ENCODE measurements at regions not wholly inside any gene's neighbourhood (a gene's known extent, or its start where the extent isn't known, plus 50 kb on each side); places are given as distances from the start of the nearest gene placed in this dataset.

DNA sequence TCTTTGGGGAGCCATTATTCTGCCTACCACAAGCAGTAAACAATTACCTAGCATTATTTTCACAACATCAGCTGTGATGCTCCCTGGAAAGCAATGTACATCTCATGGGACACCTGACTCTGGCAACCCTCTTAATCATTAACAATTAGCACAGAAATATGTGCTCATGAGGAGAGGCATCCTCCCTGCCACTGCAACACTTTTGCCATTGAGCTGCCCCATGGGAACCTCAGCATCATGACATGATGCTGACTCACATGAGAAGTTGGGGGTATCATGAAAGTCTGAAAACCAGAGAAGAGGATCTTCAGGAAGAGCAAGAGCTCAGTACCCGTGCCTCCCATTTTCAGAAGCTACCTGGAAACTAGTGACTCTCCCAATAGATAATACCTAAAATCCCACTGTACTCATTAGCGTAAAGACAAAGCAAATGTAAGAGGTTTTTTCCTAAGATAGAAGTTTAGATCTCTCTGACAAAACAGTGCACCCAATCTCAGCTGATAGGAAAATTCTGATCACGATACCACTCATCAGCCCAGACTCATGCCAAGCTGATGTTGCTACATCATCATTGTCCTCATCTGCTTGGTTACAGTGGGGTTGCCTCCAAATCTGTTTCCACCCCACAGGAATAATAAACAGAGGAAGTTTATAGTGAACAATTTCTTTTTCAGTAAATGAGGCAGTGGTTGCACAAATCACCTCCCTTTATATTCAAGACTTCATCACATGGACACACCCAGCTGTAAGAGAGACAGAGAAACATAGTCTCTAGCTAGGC lies 244.5 kb downstream of the NR2F1-AS1 start:
- Histone ChIP-seq H3K27me3 (ENCODE audit: low read depth, low read length) (peaks cover 15% of the 10 kb centered on the region), H3K4me3 (ENCODE audit: low read length) (no peak overlapping the region), H3K4me2 (ENCODE audit: low read length) (no peak overlapping the region), H3K27ac (ENCODE audit: low read length) (no peak overlapping the region), H3K9me3 (ENCODE audit: insufficient read depth, low read length) (no peaks in the 10 kb centered on the region), H3K36me3 (replicated peaks; ENCODE audit: low read depth, low read length) (no peaks in the 10 kb centered on the region), H3K9ac (ENCODE audit: low read length) (no peak overlapping the region), H3K79me2 (ENCODE audit: low read length) (no peaks in the 10 kb centered on the region), H4K20me1 (ENCODE audit: insufficient read depth, low read length) (no peaks in the 10 kb centered on the region), H2AFZ (ENCODE audit: low read depth, low read length) (no peak overlapping the region), H3K4me1 (ENCODE audit: low read length) (no peaks in the 10 kb centered on the region)
- TF ChIP-seq EZH2phosphoT487 (IDR thresholded peaks at IDR 0.05; ENCODE audit: low read depth) (no peak), CTCF (IDR thresholded peaks at IDR 0.05; ENCODE audit: low read depth, low read length) (no peak)

GRCh38 chr5:93331863-93332262 lies 249.2 kb downstream of the NR2F1-AS1 start:
- Histone ChIP-seq H2AFZ (ENCODE audit: low read depth, low read length) (no peak overlapping the region), H3K27me3 (ENCODE audit: low read depth, low read length) (0 out of 2 replicates have a peak, but pooled peaks cover 2% of the 10 kb centered on the region), H3K9ac (ENCODE audit: low read length) (no peak overlapping the region), H3K9me3 (ENCODE audit: insufficient read depth, low read length) (no peaks in the 10 kb centered on the region), H3K79me2 (ENCODE audit: low read length) (no peaks in the 10 kb centered on the region), H3K4me3 (ENCODE audit: low read length) (no peak overlapping the region), H3K36me3 (replicated peaks; ENCODE audit: low read depth, low read length) (no peaks in the 10 kb centered on the region), H3K4me2 (ENCODE audit: low read length) (no peak overlapping the region), H3K27ac (ENCODE audit: low read length) (no peak overlapping the region), H4K20me1 (ENCODE audit: insufficient read depth, low read length) (no peaks in the 10 kb centered on the region), H3K4me1 (ENCODE audit: low read length) (no peaks in the 10 kb centered on the region)
- TF ChIP-seq CTCF (IDR thresholded peaks at IDR 0.05; ENCODE audit: low read depth, low read length) (no peak), EZH2phosphoT487 (IDR thresholded peaks at IDR 0.05; ENCODE audit: low read depth) (no peak)

GRCh38 chr5:93331241-93331640 lies 249.8 kb downstream of the NR2F1-AS1 start:
- Histone ChIP-seq H3K27ac (ENCODE audit: low read length) (no peak overlapping the region), H3K4me3 (ENCODE audit: low read length) (no peak overlapping the region), H3K4me1 (ENCODE audit: low read length) (no peaks in the 10 kb centered on the region), H3K4me2 (ENCODE audit: low read length) (no peak overlapping the region), H3K79me2 (ENCODE audit: low read length) (no peaks in the 10 kb centered on the region), H3K9ac (ENCODE audit: low read length) (no peak overlapping the region), H2AFZ (ENCODE audit: low read depth, low read length) (no peak overlapping the region), H3K27me3 (ENCODE audit: low read depth, low read length) (0 out of 2 replicates have a peak, but pooled peaks cover 2% of the 10 kb centered on the region), H3K36me3 (replicated peaks; ENCODE audit: low read depth, low read length) (no peaks in the 10 kb centered on the region), H3K9me3 (ENCODE audit: insufficient read depth, low read length) (no peaks in the 10 kb centered on the region), H4K20me1 (ENCODE audit: insufficient read depth, low read length) (no peaks in the 10 kb centered on the region)
- TF ChIP-seq EZH2phosphoT487 (IDR thresholded peaks at IDR 0.05; ENCODE audit: low read depth) (no peak), CTCF (IDR thresholded peaks at IDR 0.05; ENCODE audit: low read depth, low read length) (no peak)

- Histone ChIP-seq H3K4me2 (ENCODE audit: low read length) (no peak overlapping the region), H3K27ac (ENCODE audit: low read length) (no peak overlapping the region), H4K20me1 (ENCODE audit: insufficient read depth, low read length) (no peaks in the 10 kb centered on the region), H3K27me3 (ENCODE audit: low read depth, low read length) (0 out of 2 replicates have a peak, but pooled peaks cover 2% of the 10 kb centered on the region), H3K79me2 (ENCODE audit: low read length) (no peaks in the 10 kb centered on the region), H3K9me3 (ENCODE audit: insufficient read depth, low read length) (no peaks in the 10 kb centered on the region), H3K9ac (ENCODE audit: low read length) (no peak overlapping the region), H3K4me1 (ENCODE audit: low read length) (no peaks in the 10 kb centered on the region), H3K36me3 (replicated peaks; ENCODE audit: low read depth, low read length) (no peaks in the 10 kb centered on the region), H2AFZ (ENCODE audit: low read depth, low read length) (no peak overlapping the region), H3K4me3 (ENCODE audit: low read length) (no peak overlapping the region)
- TF ChIP-seq CTCF (IDR thresholded peaks at IDR 0.05; ENCODE audit: low read depth, low read length), result no peak
- TF ChIP-seq EZH2phosphoT487 (IDR thresholded peaks at IDR 0.05; ENCODE audit: low read depth), result no peak
Measured at GRCh38 chr5:93330506-93330905, 250.5 kb downstream of the NR2F1-AS1 start.

All from OCI-LY3 (cell line).